Fibroblast of lung (primary cell): ENCODE measurements at regions not wholly inside any gene's neighbourhood (a gene's known extent, or its start where the extent isn't known, plus 50 kb on each side); places are given as distances from the start of the nearest gene placed in this dataset.

Source experiments
- EZH2 ChIP-seq: IDR thresholded peaks from 2 replicates; pipeline ENCODE4 v1.5.1; 2012; ENCODE audit warnings: low read length, control low read depth, mild to moderate bottlenecking; ENCODE audit errors: missing control alignments
- TF ChIP-seq, protein P1 (sequence below), 2 donors: IDR thresholded peaks in 1 of 2; conservative IDR thresholded peaks in 1 of 2; 1 replicate in 1 of 2; 2 replicates in 1 of 2; pipeline ENCODE4 v1.5.1; 2011 to 2012; ENCODE audit warnings: low read length in 2 of 2, control low read depth in 1 of 2, inconsistent platforms in 1 of 2, low read depth in 1 of 2, mild to moderate bottlenecking in 1 of 2

DNA sequence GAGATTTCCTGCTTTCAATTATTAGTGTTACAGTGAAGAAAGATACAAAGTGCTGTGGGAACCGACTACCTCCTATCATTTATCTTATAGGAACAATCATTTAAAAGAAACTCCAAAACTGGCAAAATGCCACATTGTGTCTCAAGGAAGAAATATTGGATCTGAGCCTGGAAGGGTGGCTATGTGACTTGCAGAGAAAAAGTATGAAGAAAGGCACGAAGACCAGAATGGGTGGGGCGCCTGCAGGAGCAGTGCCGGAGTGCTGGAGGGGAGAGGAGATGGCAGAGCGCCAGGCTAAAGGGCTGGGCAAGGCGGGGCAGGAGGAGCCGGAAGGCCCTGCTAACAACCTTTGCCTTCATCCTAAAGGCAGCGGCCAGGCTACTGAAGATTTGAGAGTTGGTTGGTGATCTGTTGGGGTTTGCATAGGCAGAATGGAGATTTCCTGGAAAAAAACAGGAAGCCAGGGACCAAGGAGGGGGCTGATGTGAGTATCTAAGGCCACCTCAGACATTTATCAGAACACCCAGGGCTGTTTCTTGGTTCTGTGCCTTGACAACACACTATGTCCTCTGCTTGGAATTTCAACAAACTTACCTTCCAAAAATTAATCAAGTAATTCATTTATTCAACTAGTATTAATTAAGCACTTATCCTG, 125.6 kb downstream of the MAFB start:
- TF ChIP-seq, protein P1, sequence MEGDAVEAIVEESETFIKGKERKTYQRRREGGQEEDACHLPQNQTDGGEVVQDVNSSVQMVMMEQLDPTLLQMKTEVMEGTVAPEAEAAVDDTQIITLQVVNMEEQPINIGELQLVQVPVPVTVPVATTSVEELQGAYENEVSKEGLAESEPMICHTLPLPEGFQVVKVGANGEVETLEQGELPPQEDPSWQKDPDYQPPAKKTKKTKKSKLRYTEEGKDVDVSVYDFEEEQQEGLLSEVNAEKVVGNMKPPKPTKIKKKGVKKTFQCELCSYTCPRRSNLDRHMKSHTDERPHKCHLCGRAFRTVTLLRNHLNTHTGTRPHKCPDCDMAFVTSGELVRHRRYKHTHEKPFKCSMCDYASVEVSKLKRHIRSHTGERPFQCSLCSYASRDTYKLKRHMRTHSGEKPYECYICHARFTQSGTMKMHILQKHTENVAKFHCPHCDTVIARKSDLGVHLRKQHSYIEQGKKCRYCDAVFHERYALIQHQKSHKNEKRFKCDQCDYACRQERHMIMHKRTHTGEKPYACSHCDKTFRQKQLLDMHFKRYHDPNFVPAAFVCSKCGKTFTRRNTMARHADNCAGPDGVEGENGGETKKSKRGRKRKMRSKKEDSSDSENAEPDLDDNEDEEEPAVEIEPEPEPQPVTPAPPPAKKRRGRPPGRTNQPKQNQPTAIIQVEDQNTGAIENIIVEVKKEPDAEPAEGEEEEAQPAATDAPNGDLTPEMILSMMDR (conservative IDR thresholded peaks at IDR 0.05 in 1 of 2, IDR thresholded peaks at IDR 0.05 in 1 of 2; ENCODE audit: low read depth in 1 of 2, low read length in 2 of 2): no peak
- TF ChIP-seq EZH2: no peak
